SK-MEL-5 (cell line): ENCODE measurements at regions not wholly inside any gene's neighbourhood (a gene's known extent, or its start where the extent isn't known, plus 50 kb on each side); places are given as distances from the start of the nearest gene placed in this dataset.

Source experiments
- DNase-seq: peaks from one replicate; pipeline ENCODE4 v3.0.0-alpha.2; 2016; ENCODE audit warnings: low read depth, low spot score
- in situ Hi-C: cut with HindIII; loops from 2 replicates; pipeline ENCODE4 v1.10.0; 2016; ENCODE audit warnings: low sequenced_read_pairs, high pct_unique_total_duplicates, low pct_unique_long_range_greater_than_20kb

DNA sequence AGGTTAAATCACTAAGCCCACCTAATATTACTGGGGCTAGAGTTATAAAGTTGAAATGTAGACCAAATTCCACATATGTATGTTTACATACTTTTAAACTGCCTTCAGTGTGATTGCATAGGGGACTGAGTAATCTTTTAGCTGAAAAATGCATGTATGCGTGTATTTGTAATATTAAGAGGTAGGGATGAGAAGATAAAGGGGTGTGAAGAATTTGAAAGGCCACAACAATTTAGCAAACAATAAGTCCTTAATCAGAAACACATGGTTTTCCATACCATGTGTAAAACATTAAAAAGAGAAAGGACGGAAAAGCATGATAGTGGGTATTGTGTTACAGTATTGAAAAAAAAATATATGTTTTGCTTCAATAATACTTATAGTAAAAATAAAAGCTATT lies 919.9 kb upstream of the FLRT2 start:
- in situ Hi-C loops = no loop called here
- no peak for DNase-seq

DNA sequence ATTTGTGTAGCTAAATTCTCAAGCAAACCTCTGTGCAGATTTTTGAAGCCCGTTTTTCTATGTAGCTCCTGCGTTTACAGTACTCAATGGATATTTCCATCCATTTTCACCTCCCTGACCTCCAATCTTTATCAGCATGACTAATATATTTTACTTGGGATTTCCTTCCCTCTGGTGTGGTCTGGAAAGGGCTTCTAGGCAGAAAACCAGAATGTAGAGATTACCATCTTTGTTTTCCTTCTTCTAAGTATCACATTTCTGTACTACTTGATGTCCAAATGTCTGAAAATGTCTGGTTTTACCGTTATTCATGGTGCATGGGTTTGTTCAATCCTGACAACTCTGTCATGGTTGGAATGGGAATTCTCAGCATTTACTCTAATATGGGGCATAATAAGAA lies 907.6 kb upstream of the FLRT2 start:
- in situ Hi-C loops = no loop called here
- no peak for DNase-seq

DNA sequence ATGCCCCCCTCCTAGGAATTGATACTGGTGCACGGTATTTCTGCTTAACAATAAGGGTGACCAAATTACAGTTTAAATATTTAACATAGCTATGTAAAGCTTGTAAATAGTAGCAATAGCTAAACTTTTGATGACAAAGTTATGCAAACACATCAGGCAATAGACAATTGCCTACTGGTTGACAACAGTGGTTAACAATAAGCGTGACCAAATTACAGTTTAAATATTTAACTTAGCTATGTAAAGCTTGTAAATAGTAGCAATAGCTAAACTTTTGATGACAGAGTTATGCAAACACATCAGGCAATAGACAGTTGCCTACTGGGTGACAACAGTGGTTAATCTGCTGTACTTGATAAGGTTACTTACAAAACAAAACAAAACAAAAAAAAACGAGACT lies 886.5 kb upstream of the FLRT2 start:
- in situ Hi-C loops = no loop called here
- DNase-seq = no peak

GRCh38 chr14:84646786-84647500 lies 883.0 kb upstream of the FLRT2 start:
- in situ Hi-C loops = no loop called here

GRCh38 chr14:84655014-84655413 lies 874.9 kb upstream of the FLRT2 start:
- in situ Hi-C loops = no loop called here
- DNase-seq = no peak

More at GRCh38 chr14:84646786-84647500, 883.0 kb upstream of the FLRT2 start:
- no peak for DNase-seq

- no peak for DNase-seq
- in situ Hi-C loops = no loop called here
These were observed 872.0 kb upstream of the FLRT2 start for GRCh38 chr14:84657911-84658310.

DNA sequence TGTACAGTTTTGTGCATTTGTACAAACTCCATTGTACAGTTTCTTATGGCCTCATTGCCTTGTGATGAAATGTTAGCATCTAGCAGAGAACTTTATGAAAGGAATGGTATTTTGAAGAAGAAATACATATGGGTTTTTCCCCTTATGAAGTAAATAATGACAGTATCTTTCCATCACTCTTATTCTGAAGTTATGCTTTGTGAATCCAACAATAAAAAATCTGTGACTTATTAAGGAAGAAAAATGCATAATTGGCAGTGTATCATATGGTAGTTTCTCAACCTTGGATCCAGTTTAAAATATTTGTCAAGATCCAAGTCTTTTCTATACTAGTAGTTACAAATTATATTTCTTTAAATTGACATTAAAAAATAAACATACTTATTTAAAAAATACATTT lies 859.1 kb upstream of the FLRT2 start:
- DNase-seq = no peak
- in situ Hi-C loops = no loop called here

GRCh38 chr14:84671776-84672175 lies 858.2 kb upstream of the FLRT2 start:
- no peak for DNase-seq
- in situ Hi-C loops = no loop called here

DNA sequence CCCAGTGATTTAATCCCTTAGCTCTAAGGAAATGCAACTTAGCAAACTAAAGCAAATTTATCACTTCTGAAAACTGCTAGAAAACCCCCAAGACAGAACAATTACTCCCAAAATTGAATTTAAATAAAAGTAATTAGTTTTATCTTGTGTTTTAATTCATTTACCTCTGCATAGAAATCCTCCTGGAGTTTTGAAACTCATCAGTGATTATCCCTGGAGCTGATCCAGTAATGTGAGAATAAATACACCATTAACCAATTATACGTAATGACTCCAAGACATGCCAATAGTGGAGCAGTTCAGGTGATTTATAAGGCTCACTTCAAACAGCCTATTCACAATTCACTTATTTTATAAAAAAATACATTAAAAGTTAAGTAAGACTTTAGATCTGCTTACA lies 855.3 kb upstream of the FLRT2 start:
- in situ Hi-C loops = no loop called here

DNA sequence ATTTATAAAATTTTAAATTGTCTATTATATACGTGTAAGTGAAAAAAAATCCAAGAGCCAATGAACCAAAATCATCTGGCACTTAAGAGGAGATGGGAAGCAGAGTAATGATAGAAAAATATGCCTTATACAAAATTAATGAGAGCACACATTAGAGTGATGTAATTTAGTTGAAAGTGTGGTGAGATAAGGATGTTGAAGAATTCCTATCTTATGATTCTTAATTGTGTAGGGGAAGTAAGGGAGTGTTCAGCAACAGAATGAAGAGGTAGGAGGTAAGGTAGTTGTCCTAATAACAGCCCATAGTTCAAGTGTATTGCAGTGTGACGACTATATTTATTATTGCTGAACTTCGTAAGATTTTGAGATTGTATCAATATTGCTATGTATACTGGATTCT lies 843.4 kb upstream of the FLRT2 start:
- no peak for DNase-seq
- in situ Hi-C loops = no loop called here

More for the DNA sequence above, 855.3 kb upstream of the FLRT2 start:
- DNase-seq = no peak

- in situ Hi-C loops = no loop called here
- no peak for DNase-seq
These were observed 841.5 kb upstream of the FLRT2 start for GRCh38 chr14:84688297-84689025.

GRCh38 chr14:84694161-84694560 lies 835.8 kb upstream of the FLRT2 start:
- in situ Hi-C loops = no loop called here
- no peak for DNase-seq

- no peak for DNase-seq
- in situ Hi-C loops = no loop called here
These were observed 825.3 kb upstream of the FLRT2 start for GRCh38 chr14:84704601-84705000.

- in situ Hi-C loops = no loop called here
These were observed 822.1 kb upstream of the FLRT2 start for GRCh38 chr14:84707830-84708229.

GRCh38 chr14:84708865-84709264 lies 821.1 kb upstream of the FLRT2 start:
- no peak for DNase-seq
- in situ Hi-C loops = no loop called here

More at GRCh38 chr14:84707830-84708229, 822.1 kb upstream of the FLRT2 start:
- DNase-seq = no peak

GRCh38 chr14:84726471-84726870 lies 803.5 kb upstream of the FLRT2 start:
- in situ Hi-C loops = no loop called here
- DNase-seq = no peak

DNA sequence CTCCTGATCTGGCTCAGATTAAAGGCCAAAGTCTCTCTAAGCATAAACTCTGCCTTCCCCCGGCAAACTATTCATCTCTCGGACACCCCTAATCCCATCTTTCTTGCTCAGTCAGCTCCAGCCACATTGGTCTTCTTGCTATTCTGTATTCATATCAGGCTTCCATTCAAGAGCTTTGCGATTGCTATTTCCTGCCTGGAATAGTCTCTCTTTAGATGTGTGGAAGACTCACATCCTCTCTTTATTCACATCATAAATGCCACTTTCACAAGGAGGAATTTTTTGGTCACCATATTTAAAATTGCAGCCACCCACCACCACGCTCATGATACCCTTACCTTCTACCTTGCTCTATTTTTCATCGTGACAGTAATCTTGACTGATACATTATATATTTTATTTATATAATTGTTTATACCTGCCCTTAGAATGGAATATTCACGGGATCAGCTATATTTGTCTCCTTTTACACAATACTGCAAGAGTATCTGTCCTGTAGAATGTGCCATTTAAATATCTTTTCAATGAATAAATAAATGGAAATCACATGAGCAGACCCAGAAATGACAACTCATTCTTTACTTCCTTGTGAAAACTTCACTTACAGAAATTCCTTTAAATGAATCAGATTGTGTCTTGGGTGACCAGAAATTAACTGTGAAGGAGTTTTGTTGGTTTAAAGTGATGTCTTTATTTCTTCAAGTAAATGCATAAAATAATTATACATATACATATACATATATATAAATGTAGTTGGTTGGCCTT lies 780.6 kb upstream of the FLRT2 start:
- no peak for DNase-seq
- in situ Hi-C loops = no loop called here

GRCh38 chr14:84750284-84750683 lies 779.7 kb upstream of the FLRT2 start:
- in situ Hi-C loops = no loop called here
- DNase-seq = no peak
